Esophagus mucosa (tissue), 1 donor: ENCODE measurements at regions not wholly inside any gene's neighbourhood (a gene's known extent, or its start where the extent isn't known, plus 50 kb on each side); places are given as distances from the start of the nearest gene placed in this dataset.
A peak's percentile ranks its signal among the peaks of the same experiment; 100 is the strongest.
"Not testable (repeated sequence)": the region's sequence is repeated elsewhere in the genome, so short reads cannot be mapped to it uniquely, and the experiment has no call there.

Experiments
- ATAC-seq: fragments of 200-7000 bp; cut with Tn5 transposase; one replicate; pipeline ENCODE4 v1.9.1; 2020
- donor health status: DM: yes; HTN: yes; CAD: no.

DNA sequence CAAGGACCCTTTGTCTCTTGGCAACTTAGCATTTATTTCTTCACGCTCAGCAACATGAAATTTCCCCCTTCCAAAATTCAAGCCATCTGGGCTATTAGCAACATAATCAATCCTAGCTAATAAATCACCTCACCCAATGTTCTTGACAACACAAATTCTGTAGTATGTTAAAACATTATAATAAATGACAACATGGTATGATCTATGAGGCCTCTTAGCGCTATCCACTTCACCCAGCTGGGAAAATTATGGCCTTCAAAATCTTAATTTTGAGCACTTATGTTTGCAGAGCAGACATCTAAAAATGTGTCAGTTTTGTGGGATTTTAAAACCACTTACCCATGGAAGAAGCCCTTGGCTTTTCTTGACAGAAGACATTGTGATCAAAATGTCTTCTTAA lies 181.9 kb downstream of the HDGFL1 start:
- no peak for ATAC-seq

- no peak for ATAC-seq
Observed at GRCh38 chr6:22752522-22752921, 183.2 kb downstream of the HDGFL1 start.

- no peak for ATAC-seq
Observed at GRCh38 chr6:22754061-22754460, 184.7 kb downstream of the HDGFL1 start.

DNA sequence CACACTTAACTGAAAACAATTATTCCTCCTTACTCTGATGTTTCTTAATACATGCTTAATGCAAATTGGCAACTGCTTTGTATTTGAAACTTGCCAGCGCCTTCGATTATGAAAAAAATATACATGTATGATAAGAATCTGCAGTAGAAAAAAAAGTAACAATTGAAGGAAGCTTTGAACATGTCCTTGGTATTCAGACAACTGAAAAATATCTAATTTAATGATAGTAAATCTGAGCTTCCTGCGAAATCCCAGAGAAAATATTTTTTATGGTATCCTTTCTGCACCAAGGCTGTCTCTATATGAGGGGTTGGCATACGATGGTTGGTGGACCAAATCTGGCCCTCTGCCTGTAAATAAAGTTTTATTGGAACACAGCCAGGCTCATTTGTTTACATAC lies 186.2 kb downstream of the HDGFL1 start:
- no peak for ATAC-seq

- no peak for ATAC-seq
Observed at GRCh38 chr6:22756365-22756764, 187.0 kb downstream of the HDGFL1 start.

DNA sequence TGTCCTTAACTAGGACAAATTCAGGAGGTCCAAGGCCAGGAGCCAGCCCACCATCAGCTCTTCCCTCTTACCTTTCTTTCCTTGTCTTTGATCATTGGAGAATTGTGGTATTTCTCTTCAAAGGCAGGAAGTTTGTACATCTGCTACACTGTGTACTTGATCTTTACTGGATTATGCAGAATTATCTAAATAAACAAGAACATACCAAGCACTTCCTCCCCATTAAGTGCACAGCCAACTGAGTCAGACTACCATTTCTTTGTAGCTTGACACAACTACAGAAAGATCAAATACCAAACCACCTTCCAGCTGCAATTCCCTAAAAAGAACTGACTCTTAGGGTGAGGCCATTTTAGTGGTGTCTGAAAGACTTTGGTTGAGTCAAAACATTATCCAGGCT lies 195.1 kb downstream of the HDGFL1 start:
- peak; percentile 77 for ATAC-seq

GRCh38 chr6:22765015-22765414 lies 195.6 kb downstream of the HDGFL1 start:
- no peak for ATAC-seq

- ATAC-seq: no peak
Observed at GRCh38 chr6:22766979-22767378, 197.6 kb downstream of the HDGFL1 start.

- no peak for ATAC-seq
Observed at GRCh38 chr6:22770054-22770453, 200.7 kb downstream of the HDGFL1 start.

DNA sequence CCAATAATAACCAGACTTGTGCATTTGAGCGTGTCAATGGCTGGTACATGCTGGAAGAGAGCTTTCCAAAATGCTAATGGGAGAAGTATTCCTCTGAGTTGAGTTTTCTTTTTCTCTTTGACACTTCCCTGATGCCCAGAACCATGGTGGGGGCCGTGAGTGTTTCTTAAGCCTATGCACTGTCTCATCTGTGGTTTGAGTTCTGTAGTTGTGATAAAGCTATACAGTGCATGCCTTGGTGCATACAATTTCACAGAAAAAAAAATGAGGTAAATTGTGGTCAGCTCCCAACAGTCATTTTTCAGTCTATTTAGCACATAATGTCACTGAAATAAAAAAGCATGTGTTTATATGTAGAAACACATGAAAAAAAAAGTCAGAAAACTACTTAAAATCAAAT lies 204.8 kb downstream of the HDGFL1 start:
- ATAC-seq: no peak

GRCh38 chr6:22778438-22778837 lies 209.1 kb downstream of the HDGFL1 start:
- not testable (repeated sequence) for ATAC-seq

- ATAC-seq: no peak
Observed at GRCh38 chr6:22779062-22779461, 209.7 kb downstream of the HDGFL1 start.

GRCh38 chr6:22783931-22784330 lies 214.6 kb downstream of the HDGFL1 start:
- ATAC-seq: no peak

DNA sequence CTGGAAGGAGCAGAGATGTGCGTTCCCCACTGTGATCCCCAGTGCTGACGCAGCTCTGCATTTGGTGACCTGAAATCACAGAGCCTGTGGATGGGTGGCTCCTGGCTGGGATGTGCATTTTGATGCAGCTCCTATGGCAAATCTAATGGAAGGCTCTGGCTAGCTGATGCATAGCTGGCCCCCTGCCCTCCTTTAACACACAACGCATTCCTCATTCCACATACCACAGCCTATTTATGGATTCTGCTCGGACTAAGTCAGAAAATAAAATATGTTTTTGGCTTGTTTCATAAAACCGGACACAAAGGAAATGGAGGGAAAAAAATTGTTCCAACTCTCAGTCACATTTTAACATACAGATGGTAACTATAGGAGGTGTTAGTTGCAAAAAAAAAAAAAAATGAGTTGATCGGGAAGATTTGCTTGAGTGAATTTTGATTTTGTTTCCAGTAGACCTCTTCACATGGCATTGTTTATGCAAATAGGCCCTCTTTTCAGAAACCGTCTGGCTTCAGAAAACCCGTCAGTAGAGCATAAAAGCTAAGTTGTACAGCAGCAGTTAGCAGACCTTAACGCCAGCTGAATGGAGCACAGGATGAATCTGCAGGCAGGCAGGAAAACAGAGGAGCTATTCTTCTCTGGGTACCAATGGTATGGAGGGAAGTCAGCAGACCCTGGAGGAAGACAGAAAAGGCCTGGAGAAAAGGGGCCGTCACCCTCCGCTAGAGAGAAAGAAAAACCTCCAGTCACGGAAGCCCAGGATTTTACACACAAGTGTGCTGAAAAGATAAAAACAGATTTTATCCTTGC lies 215.4 kb downstream of the HDGFL1 start:
- ATAC-seq: no peak

GRCh38 chr6:22788038-22788437 lies 218.7 kb downstream of the HDGFL1 start:
- ATAC-seq: no peak

- peak; percentile 84 for ATAC-seq
Observed at GRCh38 chr6:22789315-22789714, 219.9 kb downstream of the HDGFL1 start.

GRCh38 chr6:22794844-22795243 lies 225.5 kb downstream of the HDGFL1 start:
- ATAC-seq: no peak

- ATAC-seq: no peak
Observed at GRCh38 chr6:22800451-22800850, 231.1 kb downstream of the HDGFL1 start.

- no peak for ATAC-seq
Observed at GRCh38 chr6:22801831-22802230, 232.5 kb downstream of the HDGFL1 start.

DNA sequence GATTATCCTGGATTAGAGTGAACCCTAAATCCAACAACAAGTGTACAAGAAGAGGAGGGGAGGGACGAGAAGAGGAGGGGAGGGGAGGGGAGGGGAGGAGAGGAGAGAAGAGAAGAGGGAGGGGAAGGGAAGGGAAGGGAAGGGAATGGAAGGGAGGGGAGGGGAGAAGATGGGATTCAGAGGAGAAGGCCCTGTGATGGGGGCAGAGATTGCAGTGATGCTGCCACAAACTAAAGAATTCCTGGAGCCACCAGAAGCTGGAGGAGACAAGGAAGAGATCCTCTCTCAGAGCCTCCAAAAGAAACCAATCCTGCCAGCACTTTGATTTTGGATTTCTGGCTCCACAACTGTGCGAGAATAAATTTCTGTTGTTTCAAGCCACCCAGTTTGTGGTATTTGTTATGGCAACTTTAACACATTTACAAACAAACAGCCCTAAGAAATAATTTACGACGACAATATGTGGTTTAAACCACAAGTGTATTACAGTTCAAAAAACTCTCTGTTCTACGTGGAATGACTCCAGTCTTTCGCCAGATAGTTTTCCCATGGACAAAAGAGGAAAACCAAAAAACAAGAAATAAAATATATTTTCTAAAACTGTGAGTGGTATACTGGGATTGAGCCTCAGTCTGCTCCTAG lies 235.4 kb downstream of the HDGFL1 start:
- ATAC-seq: no peak

DNA sequence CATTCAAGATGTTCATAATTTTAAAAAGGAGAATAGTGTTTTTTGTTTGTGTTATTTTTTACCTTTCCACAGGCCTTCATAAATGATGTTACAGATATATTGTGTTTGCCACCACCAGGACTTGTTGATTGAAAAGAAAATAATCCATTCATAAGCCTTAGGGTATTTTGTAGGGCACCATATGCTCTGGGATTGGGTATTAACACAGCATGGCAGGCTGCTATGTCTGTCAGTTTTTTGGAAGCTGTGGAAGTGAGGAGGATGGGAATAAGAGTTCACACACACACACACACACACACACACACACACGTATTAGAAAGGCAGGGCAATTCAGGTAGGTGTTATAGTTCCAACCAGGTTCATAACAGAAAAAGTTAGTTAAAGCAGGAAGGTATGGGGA lies 237.9 kb downstream of the HDGFL1 start:
- ATAC-seq: no peak

DNA sequence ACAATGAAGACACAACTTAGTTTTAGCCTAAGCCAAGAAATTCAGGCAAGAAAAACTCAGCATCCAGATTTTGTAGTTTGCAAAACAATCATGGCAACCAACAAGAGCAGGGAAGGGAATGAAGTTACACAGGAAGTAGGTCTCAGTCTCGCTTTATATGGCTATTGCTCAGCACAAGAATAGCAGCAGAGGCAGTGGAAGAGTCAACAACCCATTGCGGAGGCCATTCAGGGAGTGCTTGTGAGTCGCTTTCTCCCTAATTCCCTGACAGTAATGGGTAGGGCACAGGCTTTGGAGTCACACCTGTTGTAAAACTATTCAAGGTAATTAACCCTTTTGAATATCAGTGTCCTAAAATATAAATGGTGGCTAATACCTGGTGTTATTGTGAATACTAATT lies 238.5 kb downstream of the HDGFL1 start:
- peak; percentile 69 for ATAC-seq

DNA sequence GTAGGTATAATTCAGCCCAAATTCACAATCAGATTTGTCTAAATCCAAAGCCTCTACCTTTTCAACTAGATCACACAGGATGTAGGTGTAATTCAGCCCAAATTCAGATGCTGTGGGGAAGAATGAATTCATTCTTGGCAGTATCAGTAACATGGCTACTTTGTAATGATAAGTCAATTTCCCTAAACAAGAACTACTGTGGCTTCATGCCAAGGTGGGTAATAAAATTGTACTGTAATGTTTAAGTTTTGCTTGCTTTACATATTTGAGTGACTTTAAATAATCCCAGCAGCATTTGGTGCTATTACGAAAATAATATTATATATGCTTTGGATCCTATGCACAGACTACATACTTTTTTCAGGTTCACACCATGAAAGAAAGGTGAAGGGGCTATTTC lies 239.1 kb downstream of the HDGFL1 start:
- no peak for ATAC-seq

GRCh38 chr6:22809370-22809769 lies 240.0 kb downstream of the HDGFL1 start:
- ATAC-seq: no peak
